ENCODE measurements at regions not wholly inside any gene's neighbourhood (a gene's known extent, or its start where the extent isn't known, plus 50 kb on each side); places are given as distances from the start of the nearest gene placed in this dataset.

DNA sequence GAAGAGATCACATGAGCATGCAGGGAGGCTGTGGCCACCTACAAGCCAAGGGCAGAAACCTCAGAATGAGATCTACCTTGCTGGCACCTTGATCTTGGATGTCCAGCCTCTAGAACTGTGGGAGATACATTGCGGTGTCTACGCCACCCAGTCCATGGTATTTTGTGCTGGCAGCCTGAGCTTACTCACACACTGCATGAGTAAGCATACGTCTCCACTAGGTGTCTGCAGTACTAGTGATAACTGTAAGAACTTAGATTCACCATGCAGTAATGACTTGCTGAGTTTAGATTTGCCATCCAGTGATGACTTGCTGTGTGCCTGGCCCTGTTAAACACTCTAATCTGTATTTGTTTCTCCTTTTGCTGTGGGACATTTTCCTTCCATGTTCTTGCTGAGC is 417.7 kb downstream of the GADD45G start:
- DNase-seq (ENCODE audit: low read depth) = no peak

DNA sequence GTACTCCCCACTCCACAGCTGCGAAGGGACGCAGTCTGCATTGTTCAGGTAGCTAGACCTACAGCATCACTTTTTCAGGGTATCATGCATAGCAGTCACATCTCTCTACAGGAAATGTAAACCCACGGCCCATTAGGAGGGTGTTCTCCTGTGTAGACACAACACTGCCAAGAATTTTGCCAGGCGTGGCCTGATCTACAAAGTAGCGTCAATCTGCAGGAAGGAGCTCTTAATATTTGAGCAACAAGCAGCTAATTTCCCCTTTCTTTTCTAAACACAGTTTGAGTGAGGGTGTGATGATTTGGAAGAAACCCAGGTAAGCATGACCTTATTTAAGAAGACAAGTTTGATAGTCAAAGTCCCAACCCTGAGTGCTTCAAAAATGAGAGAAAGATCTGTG is 419.0 kb downstream of the GADD45G start:
- DNase-seq (ENCODE audit: low read depth) = no peak

DNA sequence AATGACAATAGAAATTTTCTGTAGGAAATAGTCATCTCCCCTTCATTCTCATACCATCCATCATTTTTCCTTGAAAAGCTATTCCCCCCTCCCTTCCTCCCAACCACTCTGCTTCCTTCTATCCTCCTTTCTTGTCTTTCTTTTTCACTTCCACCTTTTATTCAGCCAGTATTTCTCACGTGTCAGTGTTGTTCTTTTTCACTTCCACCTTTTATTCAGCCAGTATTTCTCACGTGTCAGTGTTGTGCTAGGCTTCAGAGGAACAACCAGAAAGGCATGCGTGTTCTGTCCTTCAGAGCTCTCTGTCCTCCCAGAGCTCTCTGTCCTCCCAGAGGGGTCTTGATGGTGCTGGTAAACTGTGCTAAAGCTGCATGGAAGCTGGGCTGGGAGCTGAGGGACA is 419.6 kb downstream of the GADD45G start:
- no peak for DNase-seq (ENCODE audit: low read depth)

DNA sequence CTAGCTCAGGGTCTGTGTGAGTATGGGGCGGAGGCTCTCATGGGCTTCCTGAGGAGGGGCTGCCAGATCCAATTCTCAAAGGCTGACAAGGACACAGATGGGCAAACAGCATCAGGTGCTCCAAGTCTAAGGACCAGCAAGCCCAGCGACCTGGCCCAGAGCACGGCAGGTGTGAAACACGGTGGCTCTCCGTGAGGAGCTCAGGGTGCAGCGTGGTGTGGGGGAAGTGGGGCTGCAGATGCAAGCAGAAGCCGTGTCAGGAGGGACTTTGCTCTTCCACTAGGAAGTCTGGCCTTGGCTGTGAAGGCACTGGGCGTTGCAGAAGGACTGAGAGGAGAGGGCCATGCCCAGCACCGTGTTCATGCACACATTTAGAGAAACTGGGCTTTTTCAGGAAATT is 420.0 kb downstream of the GADD45G start:
- DNase-seq (ENCODE audit: low read depth) = no peak

DNA sequence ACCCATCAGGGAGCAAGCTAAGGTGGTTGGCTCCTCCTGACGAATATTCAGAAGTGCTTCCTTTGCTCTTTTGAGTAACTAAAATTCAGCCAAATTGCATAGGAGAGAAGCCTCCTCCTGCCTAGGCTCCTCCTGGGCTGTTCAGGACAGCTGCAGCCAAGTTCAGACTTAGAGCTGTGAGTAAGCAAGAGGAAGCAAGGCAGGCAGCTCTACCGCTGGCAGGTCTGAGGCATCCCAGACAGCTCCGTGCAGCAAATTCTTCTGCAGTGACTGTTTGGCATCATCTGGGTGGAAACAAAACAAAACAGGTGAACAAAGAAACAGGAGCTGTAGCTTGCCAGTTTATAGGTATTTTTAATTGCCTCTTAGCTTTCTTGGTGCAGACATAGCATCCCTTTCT is 421.0 kb downstream of the GADD45G start:
- no peak for DNase-seq (ENCODE audit: low read depth)

DNA sequence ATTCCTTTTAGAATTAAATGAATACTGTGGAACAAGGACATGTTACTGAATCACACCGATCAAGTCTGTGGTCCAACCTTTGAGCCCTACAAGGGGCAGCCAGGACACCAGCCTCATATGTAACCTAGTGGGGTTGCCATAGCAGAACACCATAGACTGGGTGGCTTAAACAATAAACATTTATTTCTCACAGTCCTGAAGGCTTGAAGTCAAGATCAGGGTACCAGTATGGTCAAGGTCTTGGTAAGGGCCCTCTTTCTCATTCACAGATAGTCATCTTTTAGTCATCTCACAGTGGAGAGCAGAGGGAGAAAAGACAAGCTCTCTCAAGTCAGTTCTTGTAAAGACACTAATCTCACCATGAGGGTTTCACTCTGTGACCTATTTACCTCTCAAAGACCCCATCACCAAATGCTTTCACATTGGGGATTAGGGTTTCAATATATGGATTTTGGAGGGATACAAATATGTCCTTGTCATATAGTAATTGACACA is 422.5 kb downstream of the GADD45G start:
- no peak for DNase-seq (ENCODE audit: low read depth)

DNA sequence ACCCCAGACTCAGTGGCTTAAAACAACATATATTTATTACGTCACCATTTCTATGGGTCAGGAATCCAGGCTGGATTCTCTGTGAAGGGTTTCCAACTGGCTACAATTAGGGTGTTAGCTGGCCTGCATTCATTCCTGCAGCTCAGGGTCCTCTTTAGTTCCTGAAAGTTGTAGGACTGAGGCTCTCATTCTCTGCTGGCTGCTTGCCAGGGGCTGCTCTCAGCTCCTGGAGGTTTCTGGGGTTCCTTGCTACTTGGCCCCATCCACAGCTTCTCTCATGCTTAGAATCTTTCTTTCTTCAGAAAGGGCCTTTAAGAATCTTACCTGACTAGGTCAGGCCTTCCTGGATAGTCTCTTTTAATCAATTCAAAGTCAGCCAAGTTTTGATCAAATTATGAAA is 424.6 kb downstream of the GADD45G start:
- DNase-seq (ENCODE audit: low read depth) = no peak

DNA sequence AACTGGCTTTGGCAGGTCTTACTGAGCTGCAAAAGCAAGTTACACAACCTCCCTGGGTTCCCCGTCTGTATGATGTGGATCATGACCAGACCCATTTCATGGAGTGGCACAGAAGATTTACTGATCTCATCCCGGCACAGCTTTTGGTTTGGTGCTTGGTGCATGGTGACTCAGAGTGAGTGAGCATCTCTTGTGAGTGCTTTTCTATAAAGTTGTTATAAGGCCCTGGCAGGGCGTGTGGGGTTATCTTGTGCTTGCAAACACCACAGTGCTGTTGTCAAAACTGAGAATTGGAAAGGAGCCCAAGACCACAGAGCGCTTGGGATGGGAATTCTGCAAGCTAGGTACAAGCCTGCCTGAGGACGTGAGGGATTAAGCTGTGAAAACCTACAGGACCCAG is 425.2 kb downstream of the GADD45G start:
- no peak for DNase-seq (ENCODE audit: low read depth)

DNA sequence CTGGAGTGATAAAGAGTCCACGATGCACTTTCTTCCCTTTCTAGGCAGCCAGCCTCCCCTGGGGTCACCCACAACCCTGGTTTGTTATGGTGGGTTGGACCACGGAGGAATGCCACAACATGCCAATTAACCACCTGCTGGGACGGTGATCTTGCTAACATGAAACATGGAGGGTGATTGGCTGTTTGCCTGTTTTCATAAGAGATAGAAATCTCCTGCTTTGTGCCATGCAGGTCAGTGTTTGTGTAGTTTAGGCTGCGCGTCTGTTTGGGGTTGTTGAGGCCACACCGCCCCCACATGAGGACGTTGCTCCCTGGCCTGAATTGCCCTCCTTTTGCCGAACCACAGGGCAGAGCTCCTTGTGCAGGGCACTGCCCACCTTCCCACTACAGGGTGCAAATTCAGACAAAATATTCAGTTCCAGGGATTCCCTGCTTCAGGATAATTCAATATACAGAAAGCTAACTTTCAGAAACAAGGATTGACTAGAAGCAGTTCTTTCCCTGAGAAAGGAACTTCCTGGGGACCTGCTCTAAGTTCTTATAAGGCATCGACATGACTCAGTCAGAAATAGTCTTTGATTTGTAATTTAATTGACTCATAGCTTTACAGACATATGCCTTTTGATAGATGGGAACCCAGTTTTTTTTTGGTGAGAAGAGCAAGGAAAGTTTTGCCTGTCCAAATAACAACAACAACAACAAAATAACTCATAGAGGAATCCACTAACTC is 427.6 kb downstream of the GADD45G start:
- no peak for DNase-seq (ENCODE audit: low read depth)

DNA sequence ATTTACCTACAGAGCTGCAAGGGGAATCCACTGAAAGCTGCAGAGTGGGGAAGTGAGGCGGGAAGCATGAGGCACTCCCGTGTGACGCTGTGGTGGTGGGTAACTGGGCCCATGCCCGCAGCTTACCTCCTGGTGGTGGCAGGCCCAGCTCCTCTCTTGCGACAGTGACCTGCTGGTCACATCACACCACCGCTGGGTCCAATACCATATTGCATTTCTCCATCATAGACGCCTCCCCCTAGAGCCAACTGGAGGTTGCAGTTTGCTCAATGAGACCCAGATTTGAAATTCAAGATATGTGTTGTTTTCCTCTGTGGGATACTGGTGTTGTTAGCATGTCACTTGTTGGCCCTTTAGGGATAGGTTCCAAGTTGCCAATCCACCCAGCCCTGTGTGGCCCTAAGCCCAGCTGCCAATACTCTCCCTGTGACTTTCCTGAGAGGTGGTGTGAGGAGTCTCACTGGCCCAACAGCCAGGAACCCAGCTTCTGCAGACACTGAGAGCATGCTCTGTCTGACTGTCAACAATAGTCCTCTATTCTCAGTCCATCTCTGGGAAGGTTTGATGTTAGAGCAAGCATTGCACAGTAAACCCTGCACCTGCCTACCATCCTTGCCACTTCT is 428.3 kb downstream of the GADD45G start:
- no peak for DNase-seq (ENCODE audit: low read depth)

DNA sequence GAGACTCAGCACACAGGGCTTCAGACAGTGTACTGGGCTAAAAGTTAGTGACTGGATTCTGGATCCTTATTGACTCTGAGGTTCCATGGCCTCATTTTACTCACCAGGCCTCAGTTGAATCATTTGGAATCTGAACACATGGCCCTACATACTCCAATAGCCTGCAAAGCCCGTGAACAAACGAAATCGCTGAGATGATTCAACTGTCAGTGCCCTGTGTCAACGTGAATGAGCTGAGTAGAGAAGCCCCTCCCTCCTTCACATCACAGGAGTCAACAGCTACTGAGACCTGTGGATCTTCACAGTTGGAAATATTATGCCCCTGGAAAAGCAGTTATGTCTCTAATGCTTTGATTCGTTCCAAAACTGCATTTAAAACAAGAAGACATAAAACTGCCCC is 429.3 kb downstream of the GADD45G start:
- no peak for DNase-seq (ENCODE audit: low read depth)

DNA sequence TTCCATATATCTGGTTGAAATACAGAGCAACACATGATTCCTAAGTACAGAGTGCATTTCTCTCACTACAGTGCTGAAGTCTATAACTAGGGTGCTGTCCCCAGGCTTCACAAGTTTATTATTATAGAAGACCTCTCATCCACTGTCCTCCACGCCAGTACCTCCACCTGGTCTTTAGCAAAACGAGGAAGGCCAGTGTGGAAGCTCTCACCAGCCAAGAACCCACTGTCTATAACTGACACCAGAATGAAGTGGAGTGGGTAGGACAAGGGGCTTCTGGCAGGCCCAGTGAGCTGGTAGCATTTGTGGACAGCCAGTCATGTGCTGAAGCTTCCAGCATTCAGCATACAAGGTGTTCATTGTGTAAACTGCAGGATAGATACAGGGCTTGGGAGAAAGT is 430.7 kb downstream of the GADD45G start:
- no peak for DNase-seq (ENCODE audit: low read depth)

DNA sequence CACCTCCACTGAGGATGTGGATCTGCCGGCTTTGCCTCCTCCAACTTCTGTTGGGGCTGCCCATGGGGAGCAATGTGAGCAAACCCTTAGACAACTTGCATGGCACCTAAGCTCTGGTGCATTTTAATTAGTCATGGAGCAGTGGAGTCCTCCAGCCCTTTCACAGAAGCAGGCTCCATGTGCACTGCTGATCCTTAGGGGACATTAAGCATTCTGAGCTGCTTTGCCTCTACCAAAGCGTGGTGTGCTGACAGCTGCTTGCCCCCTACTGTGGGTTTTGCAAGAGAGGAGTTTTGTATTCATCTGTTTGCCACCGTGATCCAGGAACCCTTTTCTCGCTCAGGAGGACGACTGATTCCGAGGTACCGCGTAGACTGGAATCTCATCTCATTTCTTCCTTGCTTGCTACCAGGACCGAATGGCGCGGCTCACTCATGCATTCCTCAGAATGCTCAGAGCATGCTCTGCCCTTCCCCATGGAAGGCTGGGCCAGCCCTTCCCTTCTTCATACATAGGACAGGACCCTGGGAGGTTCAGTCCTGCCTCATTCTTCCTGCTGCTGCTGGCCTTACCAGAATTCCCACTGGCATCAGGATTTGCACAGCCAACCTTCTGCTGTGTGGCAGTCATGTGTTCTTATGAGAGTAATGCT is 432.5 kb downstream of the GADD45G start:
- DNase-seq (ENCODE audit: low read depth) = no peak

DNA sequence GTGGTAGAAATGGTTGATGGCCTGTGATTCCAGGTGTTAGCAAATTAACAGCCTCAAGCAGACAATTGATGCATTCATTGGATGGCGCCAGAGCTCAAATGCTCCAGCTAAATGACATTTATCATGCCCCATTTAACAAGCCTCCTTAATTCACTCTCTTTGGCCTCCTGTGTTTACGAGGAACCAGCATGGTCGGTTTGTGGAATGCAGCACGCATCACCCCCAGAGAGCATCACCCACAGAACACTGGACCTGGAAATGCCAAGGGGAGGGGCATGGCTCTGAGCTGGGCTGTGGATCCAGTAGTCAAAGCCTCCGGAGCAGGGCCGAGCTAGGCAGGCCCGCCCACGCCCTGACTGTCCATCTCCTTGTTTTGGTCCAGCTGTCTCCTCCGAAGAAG is 434.0 kb downstream of the GADD45G start:
- DNase-seq (ENCODE audit: low read depth) = no peak

DNA sequence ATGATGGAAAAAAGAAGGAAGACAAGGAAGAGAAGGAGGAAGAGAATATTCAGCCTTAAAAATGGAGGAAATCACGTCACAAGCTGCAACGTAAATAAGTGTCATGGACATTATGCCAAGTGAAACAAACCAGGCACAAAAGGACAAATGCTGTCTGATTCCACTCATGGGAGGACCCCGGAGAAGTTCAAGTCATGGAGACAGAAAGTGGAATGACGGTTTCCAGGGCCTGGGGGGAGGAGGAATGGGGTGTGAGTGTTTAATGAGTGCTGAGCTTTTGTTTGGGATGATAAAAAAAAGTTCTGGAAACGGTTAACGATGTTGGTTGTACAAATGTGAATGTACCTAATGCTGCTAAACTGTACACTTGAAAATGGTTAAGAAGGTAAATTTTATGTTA is 439.5 kb downstream of the GADD45G start:
- DNase-seq (ENCODE audit: low read depth) = no peak

DNA sequence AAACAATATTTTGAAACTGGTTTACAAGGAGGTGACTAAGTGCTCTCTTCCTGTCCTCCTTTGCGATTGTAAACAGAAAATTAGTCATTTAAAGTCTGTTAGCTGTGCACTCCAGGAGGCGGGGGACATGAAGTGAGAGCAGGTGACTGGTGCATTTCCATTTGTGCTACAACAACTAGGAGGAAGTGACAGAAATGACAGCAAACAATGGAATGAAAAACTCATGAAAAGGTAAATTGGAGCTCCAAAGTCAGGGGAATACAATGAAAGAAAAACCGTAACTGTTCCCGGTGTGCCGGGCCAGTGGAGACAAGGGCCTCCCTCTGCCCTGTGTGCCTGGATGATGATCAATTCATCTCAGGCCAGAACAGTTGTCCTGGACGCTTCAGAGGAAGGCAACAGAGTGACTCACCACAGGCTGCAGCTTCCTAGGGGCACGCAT is 439.9 kb downstream of the GADD45G start:
- no peak for DNase-seq (ENCODE audit: low read depth)

DNA sequence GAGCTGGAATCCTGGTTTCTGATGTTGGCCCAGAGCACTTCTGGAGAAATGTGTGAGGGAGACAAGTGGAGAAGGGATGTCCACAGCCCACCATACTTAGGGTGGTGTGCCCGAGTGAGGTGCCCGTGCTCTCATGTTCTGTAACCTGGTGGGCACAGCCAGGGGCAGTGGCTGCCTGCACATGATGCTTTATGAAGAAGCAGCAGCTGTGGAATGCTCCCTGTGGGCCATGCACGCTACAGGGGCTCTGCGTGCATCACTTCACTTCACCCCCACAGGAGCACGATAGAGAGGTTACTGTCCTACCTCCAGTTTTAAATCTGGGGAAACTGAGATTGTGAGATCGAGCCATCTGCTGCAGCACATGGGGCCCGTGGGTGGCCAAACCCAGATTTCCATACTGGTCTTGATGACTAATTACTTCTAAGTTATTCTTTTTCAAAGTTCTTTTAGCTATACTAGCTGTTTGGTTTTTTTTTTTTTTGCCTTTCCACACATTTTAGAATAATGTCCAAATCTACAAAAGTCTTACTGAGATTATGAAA is 441.6 kb downstream of the GADD45G start:
- DNase-seq (ENCODE audit: low read depth) = no peak

DNA sequence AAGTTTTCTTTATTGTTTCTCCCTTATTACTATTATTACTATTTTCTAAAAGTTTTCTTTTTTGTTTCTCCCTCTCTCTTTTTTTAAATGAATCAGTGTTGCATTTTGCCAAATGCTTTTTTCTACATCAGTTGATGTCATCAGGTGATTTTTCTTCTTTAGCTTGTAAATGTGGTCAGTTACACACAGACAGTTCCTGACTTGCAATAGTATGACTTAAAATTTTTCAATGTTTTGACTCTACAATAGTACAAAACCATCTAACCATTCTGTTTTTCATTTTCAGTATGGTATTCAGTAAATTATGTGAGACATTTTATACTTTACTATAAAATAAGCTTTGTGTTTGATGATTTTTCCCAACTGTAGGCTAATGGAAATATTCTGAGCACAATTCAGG is 443.0 kb downstream of the GADD45G start:
- no peak for DNase-seq (ENCODE audit: low read depth)

DNA sequence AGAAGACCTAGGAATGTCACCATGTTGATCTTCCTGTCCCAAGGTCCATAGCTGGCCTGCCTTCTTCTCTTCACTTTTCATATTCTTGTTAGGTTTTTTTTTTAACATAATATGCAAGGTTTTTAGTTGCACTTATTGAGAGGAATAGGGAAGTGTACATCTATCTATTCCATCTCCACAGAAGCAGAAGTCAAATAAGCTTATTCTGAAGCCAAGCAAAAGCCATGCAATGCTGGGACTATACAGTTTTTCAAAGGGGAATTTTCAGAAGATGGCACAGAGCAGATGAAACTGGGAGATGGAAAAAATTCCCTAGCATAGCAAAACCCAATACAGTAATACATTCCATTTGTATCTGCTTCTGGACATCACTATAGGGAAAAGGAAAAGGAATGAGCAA is 447.6 kb downstream of the GADD45G start:
- DNase-seq (ENCODE audit: low read depth) = no peak

DNA sequence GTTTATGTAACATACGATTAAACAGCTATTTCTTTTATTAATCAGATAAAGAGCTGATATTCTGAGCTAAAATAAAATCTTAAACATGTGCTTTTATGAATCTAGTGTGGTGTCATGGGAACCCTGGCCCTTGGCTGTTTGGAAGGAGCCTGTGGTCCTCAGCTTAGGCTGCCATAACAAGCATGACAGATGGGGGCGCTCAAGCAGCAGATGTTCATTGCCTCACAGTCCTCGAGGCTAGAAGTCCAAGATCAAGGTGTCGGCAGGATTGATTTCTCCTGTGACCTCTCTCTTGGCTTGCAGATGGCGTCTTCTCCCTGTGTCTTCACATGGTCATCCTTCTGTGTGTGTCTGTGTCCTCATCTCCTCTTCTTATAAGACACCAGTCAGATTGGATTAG is 448.2 kb downstream of the GADD45G start:
- DNase-seq (ENCODE audit: low read depth) = no peak

DNA sequence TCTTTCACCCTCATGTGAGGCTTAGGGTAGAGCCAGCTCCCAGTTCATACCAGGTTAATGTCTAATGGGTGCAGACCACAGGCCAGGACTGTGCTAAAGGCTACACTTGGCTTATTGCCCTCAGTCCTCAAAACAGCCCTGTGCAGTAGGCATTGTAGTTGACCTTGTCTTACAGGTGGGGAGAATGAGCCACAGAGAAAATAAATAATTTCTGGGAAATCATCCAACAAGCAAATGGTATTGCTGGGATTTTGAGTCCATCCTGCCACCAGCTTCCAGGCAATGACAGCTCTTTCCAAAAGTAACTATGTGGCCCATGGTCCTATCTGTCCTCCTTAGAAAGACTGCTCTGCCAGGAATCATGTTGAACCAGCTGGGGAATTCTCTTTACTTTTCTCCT is 450.0 kb downstream of the GADD45G start:
- no peak for DNase-seq (ENCODE audit: low read depth)

DNA sequence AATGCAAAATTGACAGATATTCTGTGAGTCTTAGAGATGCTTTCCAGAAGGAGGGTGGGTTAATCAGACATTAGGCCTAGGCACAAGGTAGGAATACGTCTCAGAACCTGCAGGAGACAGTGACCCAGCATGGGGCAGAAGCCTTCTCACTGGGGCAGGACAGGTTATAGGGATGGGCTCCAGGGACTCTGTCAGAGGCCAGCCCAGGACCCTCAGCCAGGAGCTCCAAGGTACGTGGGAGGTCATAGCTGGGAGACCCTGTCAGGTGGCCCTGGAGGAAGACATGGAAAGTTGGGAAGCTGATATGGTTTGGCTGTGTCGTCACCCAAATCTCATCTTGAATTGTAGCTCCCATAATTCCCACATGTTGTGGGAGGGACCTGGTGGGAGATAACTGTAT is 450.4 kb downstream of the GADD45G start:
- DNase-seq (ENCODE audit: low read depth) = no peak

DNA sequence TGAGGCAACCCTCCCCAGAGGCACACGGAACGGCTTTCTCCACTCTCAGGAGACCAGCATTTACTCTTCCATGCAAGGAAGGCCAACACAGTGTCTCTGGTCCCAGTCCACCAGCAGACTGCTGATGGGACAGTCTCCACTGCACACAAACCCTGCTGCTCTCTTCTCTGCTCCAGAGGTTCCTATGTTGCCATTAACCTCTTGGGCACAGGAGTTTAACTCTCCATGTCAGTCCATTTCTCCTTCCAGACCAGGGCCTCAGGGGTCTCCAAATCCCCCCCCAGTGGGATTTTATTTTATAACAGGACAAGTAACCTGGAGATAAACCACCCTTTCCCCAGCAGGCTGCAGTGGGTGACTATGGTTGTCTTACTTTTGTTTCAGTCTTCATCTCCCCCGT is 452.5 kb downstream of the GADD45G start:
- no peak for DNase-seq (ENCODE audit: low read depth)

All from T follicular helper cell (primary cell).